ENCODE measurements at regions not wholly inside any gene's neighbourhood (a gene's known extent, or its start where the extent isn't known, plus 50 kb on each side); places are given as distances from the start of the nearest gene placed in this dataset.

DNA sequence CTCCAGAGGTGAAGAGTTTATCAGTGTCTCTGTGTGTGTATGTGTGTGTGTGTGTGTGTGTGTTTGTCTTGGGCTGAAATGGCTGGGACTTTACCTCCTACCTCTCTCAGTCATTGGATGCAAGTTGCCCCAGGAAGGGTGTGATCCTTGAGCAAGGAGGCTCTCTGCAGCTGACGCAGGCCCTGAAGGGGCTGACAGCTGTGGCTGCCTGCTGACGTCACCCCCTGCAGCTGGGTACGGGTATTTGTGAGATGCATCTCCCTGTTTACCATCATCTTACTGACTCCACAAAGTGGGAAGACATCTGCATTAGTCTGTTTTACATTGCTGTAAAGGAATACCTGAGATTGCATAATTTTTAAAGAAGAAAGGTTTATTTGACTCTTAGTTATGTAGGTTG lies 631.5 kb upstream of the RBFOX1 start:
- POLR2A ChIA-PET (ENCODE audit: unreplicated experiment) = no interaction called here
- Histone ChIP-seq H2AFZ (ENCODE audit: low read length) (no peak overlapping the region), H3K4me2 (ENCODE audit: low read length) (no peak overlapping the region), H3K27me3 (ENCODE audit: low read length) (no peaks in the 10 kb centered on the region), H3K79me2 (ENCODE audit: low read length) (no peaks in the 10 kb centered on the region), H3K9me3 (ENCODE audit: low read length) (no peaks in the 10 kb centered on the region), H3K9ac (ENCODE audit: low read length) (no peak overlapping the region), H3K27ac (ENCODE audit: low read length) (no peak overlapping the region), H3K4me3 (ENCODE audit: low read length) (no peak overlapping the region), H3K9me2 (replicated peaks; ENCODE audit: low read length) (no peaks in the 10 kb centered on the region), H3K36me3 (ENCODE audit: low read depth, low read length) (no peaks in the 10 kb centered on the region), H3K4me1 (ENCODE audit: insufficient read depth, low read length) (no peaks in the 10 kb centered on the region), H4K20me1 (ENCODE audit: low read length) (no peaks in the 10 kb centered on the region), H3F3A (ENCODE audit: low read length, unreplicated experiment) (no peaks in the 10 kb centered on the region)
- BruUV-seq (replicated peaks) = no TSS peak
- CTCF ChIA-PET = no interaction called here
- DNase-seq (no peak), ATAC-seq (no peak)
- intact Hi-C loops (cut with micrococcal nuclease) = no loop called here
- TF ChIP-seq, protein P1, sequence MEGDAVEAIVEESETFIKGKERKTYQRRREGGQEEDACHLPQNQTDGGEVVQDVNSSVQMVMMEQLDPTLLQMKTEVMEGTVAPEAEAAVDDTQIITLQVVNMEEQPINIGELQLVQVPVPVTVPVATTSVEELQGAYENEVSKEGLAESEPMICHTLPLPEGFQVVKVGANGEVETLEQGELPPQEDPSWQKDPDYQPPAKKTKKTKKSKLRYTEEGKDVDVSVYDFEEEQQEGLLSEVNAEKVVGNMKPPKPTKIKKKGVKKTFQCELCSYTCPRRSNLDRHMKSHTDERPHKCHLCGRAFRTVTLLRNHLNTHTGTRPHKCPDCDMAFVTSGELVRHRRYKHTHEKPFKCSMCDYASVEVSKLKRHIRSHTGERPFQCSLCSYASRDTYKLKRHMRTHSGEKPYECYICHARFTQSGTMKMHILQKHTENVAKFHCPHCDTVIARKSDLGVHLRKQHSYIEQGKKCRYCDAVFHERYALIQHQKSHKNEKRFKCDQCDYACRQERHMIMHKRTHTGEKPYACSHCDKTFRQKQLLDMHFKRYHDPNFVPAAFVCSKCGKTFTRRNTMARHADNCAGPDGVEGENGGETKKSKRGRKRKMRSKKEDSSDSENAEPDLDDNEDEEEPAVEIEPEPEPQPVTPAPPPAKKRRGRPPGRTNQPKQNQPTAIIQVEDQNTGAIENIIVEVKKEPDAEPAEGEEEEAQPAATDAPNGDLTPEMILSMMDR (conservative IDR thresholded peaks at IDR 0.05; ENCODE audit: low read depth, low read length) = no peak
- no peak for TF ChIP-seq EZH2 (IDR thresholded peaks at IDR 0.05; ENCODE audit: low read length, unreplicated experiment)
- no peak for TF ChIP-seq EZH2phosphoT487 (IDR thresholded peaks at IDR 0.05; ENCODE audit: borderline replicate concordance, low read length)

DNA sequence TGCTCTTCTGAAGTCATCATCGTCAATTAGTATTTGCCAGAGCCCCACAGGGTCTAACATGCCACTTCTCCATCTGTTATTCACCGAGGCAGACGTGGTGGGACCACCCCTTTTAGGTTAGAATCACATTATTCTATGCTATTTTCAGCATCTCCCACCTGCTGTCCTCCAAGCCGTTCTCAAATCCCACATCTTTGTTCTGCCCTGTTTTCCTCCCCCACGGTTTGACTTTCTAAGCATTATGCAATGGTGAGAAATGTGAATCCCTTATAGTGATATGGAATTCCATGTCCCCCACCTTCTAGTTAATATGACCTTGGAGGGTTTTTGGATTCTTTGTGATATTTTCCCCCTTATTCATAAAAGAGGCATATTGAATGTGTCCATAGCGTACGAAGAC lies 634.1 kb upstream of the RBFOX1 start:
- H3K9me3 ChIP-seq (ENCODE audit: low read length) = no peaks in the 10 kb centered on the region
- H3F3A ChIP-seq (ENCODE audit: low read length, unreplicated experiment) = no peaks in the 10 kb centered on the region
- intact Hi-C loops (cut with micrococcal nuclease) = no loop called here
- POLR2A ChIA-PET (ENCODE audit: unreplicated experiment) = no interaction called here
- CTCF ChIA-PET = no interaction called here
- H3K4me2 ChIP-seq (ENCODE audit: low read length) = no peak overlapping the region
- no peaks in the 10 kb centered on the region for H4K20me1 ChIP-seq (ENCODE audit: low read length)
- no peaks in the 10 kb centered on the region for H3K9me2 ChIP-seq (replicated peaks; ENCODE audit: low read length)
- TF ChIP-seq EZH2 (IDR thresholded peaks at IDR 0.05; ENCODE audit: low read length, unreplicated experiment) (no peak), EZH2phosphoT487 (IDR thresholded peaks at IDR 0.05; ENCODE audit: borderline replicate concordance, low read length) (no peak)
- TF ChIP-seq, protein P1 (conservative IDR thresholded peaks at IDR 0.05; ENCODE audit: low read depth, low read length) = no peak
- no peaks in the 10 kb centered on the region for H3K36me3 ChIP-seq (ENCODE audit: low read depth, low read length)
- H3K4me1 ChIP-seq (ENCODE audit: insufficient read depth, low read length) = no peaks in the 10 kb centered on the region
- no peaks in the 10 kb centered on the region for H3K27me3 ChIP-seq (ENCODE audit: low read length)
- H3K27ac ChIP-seq (ENCODE audit: low read length) = no peak overlapping the region
- no peak overlapping the region for H2AFZ ChIP-seq (ENCODE audit: low read length)
- DNase-seq (no peak), ATAC-seq (no peak)
- H3K79me2 ChIP-seq (ENCODE audit: low read length) = no peaks in the 10 kb centered on the region
- no TSS peak for BruUV-seq (replicated peaks)
- no peak overlapping the region for H3K4me3 ChIP-seq (ENCODE audit: low read length)
- no peak overlapping the region for H3K9ac ChIP-seq (ENCODE audit: low read length)

DNA sequence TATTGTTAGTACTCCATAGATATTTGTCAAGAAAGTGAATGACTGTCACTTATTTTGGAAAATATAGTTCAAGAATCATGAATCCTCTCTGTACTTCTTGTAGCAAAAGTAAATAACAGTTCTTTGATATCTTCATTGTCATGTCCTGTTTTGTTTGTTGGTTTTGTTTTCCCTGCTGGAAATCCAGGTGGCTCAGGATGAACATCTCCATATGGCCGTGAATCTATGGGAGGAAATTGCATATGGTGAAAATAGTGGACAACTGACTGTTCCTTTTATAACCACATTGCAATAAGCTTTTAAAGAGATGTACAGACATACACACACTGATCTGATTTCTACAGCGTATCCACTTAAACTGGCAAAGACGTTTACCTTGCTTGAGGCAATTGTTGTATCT lies 637.0 kb upstream of the RBFOX1 start:
- ChIA-PET POLR2A (ENCODE audit: unreplicated experiment) (no interaction called here), CTCF (no interaction called here)
- Histone ChIP-seq H3K4me3 (ENCODE audit: low read length) (no peak overlapping the region), H3K27ac (ENCODE audit: low read length) (no peak overlapping the region), H4K20me1 (ENCODE audit: low read length) (no peaks in the 10 kb centered on the region), H2AFZ (ENCODE audit: low read length) (no peak overlapping the region), H3K4me1 (ENCODE audit: insufficient read depth, low read length) (no peaks in the 10 kb centered on the region), H3F3A (ENCODE audit: low read length, unreplicated experiment) (no peaks in the 10 kb centered on the region), H3K36me3 (ENCODE audit: low read depth, low read length) (no peaks in the 10 kb centered on the region), H3K9me2 (replicated peaks; ENCODE audit: low read length) (no peaks in the 10 kb centered on the region), H3K27me3 (ENCODE audit: low read length) (no peaks in the 10 kb centered on the region), H3K9me3 (ENCODE audit: low read length) (no peaks in the 10 kb centered on the region), H3K4me2 (ENCODE audit: low read length) (no peak overlapping the region), H3K9ac (ENCODE audit: low read length) (no peak overlapping the region), H3K79me2 (ENCODE audit: low read length) (no peaks in the 10 kb centered on the region)
- DNase-seq (no peak), ATAC-seq (no peak)
- intact Hi-C loops (cut with micrococcal nuclease) = no loop called here
- no peak for TF ChIP-seq EZH2 (IDR thresholded peaks at IDR 0.05; ENCODE audit: low read length, unreplicated experiment)
- TF ChIP-seq, protein P1 (conservative IDR thresholded peaks at IDR 0.05; ENCODE audit: low read depth, low read length) = no peak
- no peak for TF ChIP-seq EZH2phosphoT487 (IDR thresholded peaks at IDR 0.05; ENCODE audit: borderline replicate concordance, low read length)
- no TSS peak for BruUV-seq (replicated peaks)
